ENCODE measurements at regions not wholly inside any gene's neighbourhood (a gene's known extent, or its start where the extent isn't known, plus 50 kb on each side); places are given as distances from the start of the nearest gene placed in this dataset.

GRCh38 chrX:68982476-68982875 is 153.7 kb downstream of the EFNB1 start:
- no peaks in the 10 kb centered on the region for H3F3A ChIP-seq (replicated peaks; ENCODE audit: insufficient read depth)
- H3K9me2 ChIP-seq: no peaks in the 10 kb centered on the region
- H3K4me3 ChIP-seq (ENCODE audit: low read depth in 2 of 2, low read length in 1 of 2): no peak overlapping the region
- no peaks in the 10 kb centered on the region for H3K4me1 ChIP-seq (ENCODE audit: control insufficient read depth in 1 of 2, insufficient read depth in 2 of 2, low read depth in 1 of 2, low read length in 1 of 2)
- no peaks in the 10 kb centered on the region for H3K9me3 ChIP-seq
- DNase-seq: no peak
- no peak overlapping the region for H3K9ac ChIP-seq
- H3K27ac ChIP-seq (ENCODE audit: low read depth in 2 of 2, low read length in 1 of 2): no peak overlapping the region
- H2AFZ ChIP-seq (ENCODE audit: low read depth): no peak overlapping the region
- ChIA-PET POLR2A (no interaction called here), CTCF (interaction anchor here (1.5 kb wide), 1 partner anchor 155 kb away, joined by 3 read pairs; no protein-coding TSS in a partner anchor)
- H3K27me3 ChIP-seq (ENCODE audit: insufficient read depth): peaks cover 7% of the 10 kb centered on the region; the same call in 1 of the 2 replicates
- H3K36me3 ChIP-seq (replicated peaks in 1 of 2; ENCODE audit: control insufficient read depth in 1 of 2, insufficient read depth in 2 of 2, low read length in 1 of 2): no peaks in the 10 kb centered on the region
- H3K4me2 ChIP-seq: no peak overlapping the region
- H4K20me1 ChIP-seq (ENCODE audit: insufficient read depth): no peaks in the 10 kb centered on the region
- no peak for TF ChIP-seq REST (IDR thresholded peaks at IDR 0.05; ENCODE audit: low read depth, low read length)
- TF ChIP-seq PBX3 (IDR thresholded peaks at IDR 0.05): no peak
- no peak for TF ChIP-seq CHD2 (IDR thresholded peaks at IDR 0.05; ENCODE audit: low read length, partially characterized antibody)
- TF ChIP-seq SIN3A (IDR thresholded peaks at IDR 0.05; ENCODE audit: borderline replicate concordance, low read depth, low read length): no peak
- TF ChIP-seq RCOR1 (IDR thresholded peaks at IDR 0.05; ENCODE audit: low read length): no peak
- no peak for TF ChIP-seq POLR2AphosphoS5 (IDR thresholded peaks at IDR 0.05; ENCODE audit: low read depth, low read length)
- TF ChIP-seq IRF3 (IDR thresholded peaks at IDR 0.05; ENCODE audit: low read depth, low read length): no peak
- no peak for TF ChIP-seq NRF1 (IDR thresholded peaks at IDR 0.05; ENCODE audit: low read depth, low read length)
- TF ChIP-seq TCF12 (IDR thresholded peaks at IDR 0.05): no peak
- no peak for TF ChIP-seq FOXM1 (IDR thresholded peaks at IDR 0.05; ENCODE audit: low read depth)
- WGBS (ENCODE audit: low lambda C conversion rate): 29% methylated on average over 4 of the region's 5 CpGs
- no peaks in the 10 kb centered on the region for H3K79me2 ChIP-seq (ENCODE audit: insufficient read depth)

GRCh38 chrX:68980906-68981616 is 152.2 kb downstream of the EFNB1 start:
- Histone ChIP-seq H3K9me2 (no peaks in the 10 kb centered on the region), H3K4me2 (no peak overlapping the region), H3K79me2 (ENCODE audit: insufficient read depth) (no peaks in the 10 kb centered on the region), H3K4me1 (ENCODE audit: control insufficient read depth in 1 of 2, insufficient read depth in 2 of 2, low read depth in 1 of 2, low read length in 1 of 2) (no peaks in the 10 kb centered on the region), H3F3A (replicated peaks; ENCODE audit: insufficient read depth) (no peaks in the 10 kb centered on the region), H3K4me3 (ENCODE audit: low read depth in 2 of 2, low read length in 1 of 2) (no peak overlapping the region), H3K9me3 (no peaks in the 10 kb centered on the region), H3K27ac (ENCODE audit: low read depth in 2 of 2, low read length in 1 of 2) (no peak overlapping the region), H3K27me3 (ENCODE audit: insufficient read depth) (peaks cover 7% of the 10 kb centered on the region; the same call in 1 of the 2 replicates), H3K36me3 (replicated peaks in 1 of 2; ENCODE audit: control insufficient read depth in 1 of 2, insufficient read depth in 2 of 2, low read length in 1 of 2) (no peaks in the 10 kb centered on the region), H2AFZ (ENCODE audit: low read depth) (no peak overlapping the region), H3K9ac (no peak overlapping the region), H4K20me1 (ENCODE audit: insufficient read depth) (no peaks in the 10 kb centered on the region)
- POLR2A ChIA-PET: no interaction called here
- CTCF ChIA-PET: interaction anchor here (0.6 to 1.2 kb wide), 2 partner anchors 33 to 40 kb away, joined by 3 to 4 read pairs; no protein-coding TSS in a partner anchor
- TF ChIP-seq RFX5 (IDR thresholded peaks at IDR 0.05; ENCODE audit: low read length): no peak
- no peak for TF ChIP-seq NFIC (IDR thresholded peaks at IDR 0.05; ENCODE audit: borderline replicate concordance)
- no peak for TF ChIP-seq GABPA (IDR thresholded peaks at IDR 0.05; ENCODE audit: low read depth)
- no peak for TF ChIP-seq PBX3 (IDR thresholded peaks at IDR 0.05)
- WGBS (ENCODE audit: low lambda C conversion rate): 23% methylated on average over 7 of the region's 9 CpGs
- no peak for DNase-seq

Measured in SK-N-SH (cell line).